ENCODE measurements at regions not wholly inside any gene's neighbourhood (a gene's known extent, or its start where the extent isn't known, plus 50 kb on each side); places are given as distances from the start of the nearest gene placed in this dataset.
A peak's percentile ranks its signal among the peaks of the same experiment; 100 is the strongest.
"Not testable (repeated sequence)": the region's sequence is repeated elsewhere in the genome, so short reads cannot be mapped to it uniquely, and the experiment has no call there.

DNA sequence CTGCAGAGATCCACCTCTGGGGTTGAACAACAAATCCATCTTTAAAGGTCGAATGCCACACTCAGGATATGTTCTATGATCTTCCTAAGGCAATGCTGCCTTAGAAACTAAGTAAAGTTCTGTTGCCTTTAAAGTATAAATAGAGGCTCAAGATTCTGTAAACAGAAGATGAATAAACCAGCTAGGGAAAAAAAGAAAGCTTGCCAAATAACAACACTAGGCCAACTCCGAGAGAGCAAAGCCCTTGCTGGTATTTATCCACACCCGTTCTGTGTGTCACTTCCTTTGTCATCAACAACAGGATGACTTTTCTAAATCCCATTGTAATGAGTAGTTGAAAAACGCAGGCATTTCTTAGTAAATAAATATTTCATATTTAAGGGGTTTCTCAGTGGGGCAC is 330.0 kb upstream of the GLI3 start:
- no peak for DNase-seq (ENCODE audit: low spot score)

GRCh38 chr7:42561797-42562196 is 324.8 kb upstream of the GLI3 start:
- no peak for DNase-seq (ENCODE audit: low spot score)

- DNase-seq (ENCODE audit: low spot score) = no peak
Measured at GRCh38 chr7:42560866-42561265, 323.9 kb upstream of the GLI3 start.

- DNase-seq (ENCODE audit: low spot score) = not testable (repeated sequence)
Measured at GRCh38 chr7:42554932-42555331, 317.9 kb upstream of the GLI3 start.

DNA sequence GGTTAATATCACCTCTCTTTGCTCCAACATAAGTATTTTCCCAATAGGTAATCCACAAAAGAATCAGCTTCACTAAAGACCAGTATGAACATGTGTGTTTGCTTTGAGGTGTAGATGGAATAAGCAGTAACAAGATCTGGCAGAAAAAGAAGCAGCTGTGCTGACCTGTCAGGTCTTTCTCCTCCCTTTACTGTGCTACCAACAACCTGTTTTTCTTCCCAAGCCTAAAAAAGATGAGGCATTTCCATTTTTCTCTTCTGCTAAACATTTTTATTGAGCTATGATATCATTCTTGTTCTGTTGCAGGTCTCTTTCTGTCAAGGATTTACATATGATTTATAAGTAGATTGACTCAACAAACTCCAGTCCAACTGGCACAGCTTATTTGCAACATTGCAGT is 315.2 kb upstream of the GLI3 start:
- no peak for DNase-seq (ENCODE audit: low spot score)

- DNase-seq (ENCODE audit: low spot score) = no peak
Measured at GRCh38 chr7:42550706-42551470, 313.9 kb upstream of the GLI3 start.

DNA sequence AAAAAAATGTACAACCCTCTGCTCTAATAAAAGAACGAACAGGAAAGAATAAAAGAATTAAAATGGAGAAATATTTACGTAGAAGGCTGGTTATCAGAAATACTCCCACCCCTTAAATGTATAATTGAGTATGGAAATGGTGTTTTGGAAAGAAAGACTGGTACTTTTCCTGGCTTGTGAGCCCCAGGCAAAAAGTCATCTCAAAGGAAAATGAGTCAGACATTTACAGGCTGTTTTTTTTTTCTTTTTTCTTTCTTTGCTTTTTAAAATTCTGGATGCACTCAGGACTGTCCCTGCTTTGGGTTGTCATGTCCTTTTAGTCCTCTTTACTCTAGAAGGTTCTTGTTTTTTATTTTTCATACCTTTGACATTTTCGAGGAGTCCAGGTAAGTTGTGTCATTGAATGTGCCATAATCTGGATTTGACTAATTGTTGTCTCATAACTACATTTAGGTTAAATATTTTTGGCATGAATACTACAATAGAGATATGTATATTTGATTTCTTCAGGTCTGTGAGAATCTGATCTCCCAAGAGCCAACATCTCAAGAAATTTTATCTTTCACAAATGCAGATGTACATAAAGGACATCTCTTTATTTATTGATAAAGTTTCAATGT is 313.0 kb upstream of the GLI3 start:
- DNase-seq (ENCODE audit: low spot score) = no peak

GRCh38 chr7:42548816-42549611 is 312.0 kb upstream of the GLI3 start:
- no peak for DNase-seq (ENCODE audit: low spot score)

DNA sequence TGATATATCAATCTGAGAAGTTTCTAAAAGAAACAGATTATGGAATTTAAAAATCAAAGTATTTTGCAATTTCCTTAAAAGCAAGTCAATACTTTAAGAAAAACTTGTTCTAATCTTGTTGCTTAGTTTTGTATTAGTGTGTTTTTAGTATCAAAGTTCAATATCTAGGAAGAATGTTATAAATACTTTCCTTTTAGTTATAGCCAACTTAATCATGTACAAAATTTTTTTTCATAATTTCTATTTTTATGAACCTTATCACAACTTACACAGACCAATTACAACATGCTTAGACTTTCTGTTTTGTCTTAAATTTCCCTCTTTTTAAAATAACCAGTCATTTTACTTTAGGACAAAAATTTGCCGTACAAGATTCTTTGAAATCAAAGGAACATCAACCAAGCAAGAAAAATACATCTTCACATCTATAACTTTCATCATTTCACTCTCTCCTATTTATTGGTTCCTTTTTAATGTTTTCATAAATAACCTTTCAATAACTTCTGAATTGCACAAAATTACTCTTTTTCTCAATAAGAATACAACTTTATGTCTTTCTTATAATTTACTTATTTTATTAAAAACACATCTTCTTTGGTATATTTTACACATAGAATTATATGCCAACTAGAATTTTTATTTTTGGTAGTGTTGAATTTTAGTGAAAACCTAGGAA is 308.2 kb upstream of the GLI3 start:
- DNase-seq (ENCODE audit: low spot score) = no peak

DNA sequence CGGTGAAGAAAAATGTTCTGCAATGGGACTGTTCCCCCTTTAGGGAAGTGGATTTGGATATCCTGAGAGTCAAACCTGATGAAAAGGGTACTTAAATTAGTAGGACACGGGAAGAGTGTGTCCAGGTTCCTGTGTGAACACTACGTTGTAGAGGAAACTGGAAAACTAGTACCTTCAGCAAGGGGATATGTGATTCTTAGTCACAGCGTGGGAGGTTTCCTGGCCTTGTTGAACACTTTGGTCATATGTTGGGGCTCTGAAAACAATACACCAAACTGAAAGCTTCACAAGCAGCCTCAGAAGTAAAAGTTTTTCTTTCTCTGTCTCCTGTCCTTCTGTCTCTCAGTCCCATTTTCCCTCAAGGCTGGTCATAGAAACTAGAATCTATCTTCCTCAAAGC is 306.9 kb upstream of the GLI3 start:
- no peak for DNase-seq (ENCODE audit: low spot score)

GRCh38 chr7:42542446-42542845 is 305.4 kb upstream of the GLI3 start:
- DNase-seq (ENCODE audit: low spot score) = not testable (repeated sequence)

DNA sequence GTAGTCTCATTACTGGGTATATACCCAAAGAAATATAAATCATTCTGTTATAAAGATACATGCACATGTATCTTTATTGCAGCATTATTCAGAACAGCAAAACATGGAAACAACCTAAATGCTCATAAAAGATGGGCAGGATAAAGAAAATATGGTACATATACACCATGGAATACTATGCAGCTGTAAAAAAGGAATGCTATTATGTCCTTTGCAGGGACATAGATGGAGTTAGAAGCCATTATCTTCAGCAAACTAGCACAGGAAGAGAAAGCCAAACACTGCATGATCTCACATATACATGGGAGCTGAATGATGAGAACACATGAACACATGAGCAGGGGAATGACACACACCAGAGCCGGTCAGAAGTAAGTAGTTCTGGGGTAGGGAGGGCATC is 297.4 kb upstream of the GLI3 start:
- no peak for DNase-seq (ENCODE audit: low spot score)

DNA sequence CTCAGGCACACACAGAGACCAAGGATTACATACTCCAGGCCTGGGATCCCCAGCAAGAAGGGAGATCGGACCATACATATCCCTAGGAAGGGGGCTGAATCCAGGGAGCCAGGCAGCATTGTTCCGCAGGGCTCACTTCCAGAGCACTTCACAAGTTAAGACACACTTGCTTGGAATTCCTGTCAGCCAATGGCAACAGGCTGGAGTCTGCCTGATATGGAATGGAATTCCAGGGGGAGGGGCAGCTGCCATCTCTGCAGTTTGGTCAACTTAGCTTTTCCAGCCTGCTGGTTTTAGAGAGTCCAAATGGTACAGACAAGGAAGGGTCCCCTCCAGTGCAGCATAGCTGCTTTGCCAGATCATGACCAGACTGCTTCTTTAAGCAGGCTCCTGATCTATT is 290.0 kb upstream of the GLI3 start:
- peak; percentile 18 for DNase-seq (ENCODE audit: low spot score)

DNA sequence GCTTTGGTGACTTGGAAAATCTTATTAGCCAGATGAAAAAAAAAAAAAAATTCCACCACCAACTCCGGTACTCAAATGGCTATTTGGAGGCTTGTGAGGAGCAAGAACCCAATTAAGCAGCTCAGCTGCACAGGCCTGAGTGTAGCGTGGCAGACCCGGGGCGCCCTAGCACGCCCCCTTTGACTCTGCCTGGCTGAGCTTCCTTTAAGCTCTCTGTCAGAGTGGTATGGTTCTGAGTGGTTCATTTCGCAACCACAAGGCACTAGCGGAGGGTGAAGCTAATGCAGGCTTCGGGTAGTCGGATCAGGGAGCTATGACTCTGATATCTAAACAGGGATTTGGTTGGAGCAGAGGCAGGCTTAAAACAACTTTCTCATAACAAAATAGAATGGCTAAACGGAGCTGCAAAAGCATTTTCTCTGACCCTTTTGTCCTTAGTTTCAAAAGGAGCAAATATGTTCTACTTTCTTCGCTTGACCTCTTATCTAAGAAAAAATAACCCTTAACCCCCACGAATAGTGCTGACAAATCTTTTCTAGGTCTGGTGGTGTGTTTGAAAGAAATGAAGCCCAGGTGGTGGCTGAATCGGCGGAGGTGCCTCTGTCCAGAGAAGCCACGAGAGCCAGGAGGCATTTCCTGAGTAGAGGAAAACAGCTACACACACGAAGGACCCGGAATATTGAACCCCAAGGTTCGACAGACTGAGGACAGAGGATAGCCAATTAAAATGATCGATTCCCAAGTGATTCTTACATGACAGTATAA is 285.4 kb upstream of the GLI3 start:
- DNase-seq (ENCODE audit: low spot score) = no peak

DNA sequence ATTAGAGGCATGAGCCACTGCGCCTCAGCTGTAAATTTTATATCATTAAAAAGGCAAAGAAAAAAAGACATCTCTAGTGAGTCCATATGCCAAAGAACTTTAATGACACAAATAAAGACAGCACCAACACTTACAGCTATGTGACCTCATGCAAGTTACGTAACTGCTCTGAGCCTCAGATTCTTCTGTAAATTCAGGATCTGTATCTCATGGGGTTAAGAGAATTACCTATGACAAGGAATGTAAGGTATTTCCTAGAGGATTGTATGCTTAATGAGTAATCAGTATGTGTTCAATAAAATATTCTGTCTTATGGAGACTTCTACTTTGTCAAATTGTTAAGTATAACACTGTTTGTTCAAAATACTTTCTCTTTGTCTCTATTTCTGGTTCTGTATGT is 274.0 kb upstream of the GLI3 start:
- DNase-seq (ENCODE audit: low spot score) = no peak

- DNase-seq (ENCODE audit: low spot score) = no peak
Measured at GRCh38 chr7:42506097-42506496, 269.1 kb upstream of the GLI3 start.

DNA sequence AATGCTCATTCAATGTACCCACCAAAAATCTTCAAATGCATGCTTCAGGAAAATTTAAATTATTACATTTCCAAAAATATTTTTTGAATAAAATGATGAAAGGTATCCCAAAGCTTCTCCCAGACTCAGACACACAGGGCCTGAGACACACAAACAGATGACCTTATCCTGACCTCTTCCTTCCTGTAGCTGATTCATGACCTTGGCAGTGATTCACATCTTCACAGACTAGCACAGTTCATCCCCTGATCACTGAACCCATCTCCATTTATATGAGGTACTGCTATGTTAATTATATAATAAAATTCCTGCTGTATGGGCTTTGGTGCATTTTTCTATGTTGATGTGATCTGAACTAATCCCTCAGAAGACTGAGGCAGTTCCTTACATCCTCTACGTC is 265.0 kb upstream of the GLI3 start:
- DNase-seq (ENCODE audit: low spot score) = no peak

DNA sequence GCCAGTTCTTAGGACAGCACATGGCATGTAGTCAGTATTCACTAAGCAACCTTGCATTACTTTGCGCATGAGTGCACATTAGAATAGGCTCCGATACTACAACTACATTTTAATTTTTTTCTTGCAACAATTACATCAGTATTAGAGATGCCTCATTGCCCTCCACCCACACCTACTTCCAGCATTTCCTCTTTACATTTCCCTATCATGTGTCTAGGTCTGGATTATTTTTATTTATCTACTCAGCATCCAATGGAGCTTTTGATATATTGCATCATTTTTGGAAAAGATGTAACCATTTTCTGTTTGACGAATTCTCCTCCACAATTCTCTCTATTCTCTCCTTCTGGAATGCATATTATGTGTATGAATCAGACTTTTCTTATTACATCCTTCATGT is 258.2 kb upstream of the GLI3 start:
- DNase-seq (ENCODE audit: low spot score) = no peak

DNA sequence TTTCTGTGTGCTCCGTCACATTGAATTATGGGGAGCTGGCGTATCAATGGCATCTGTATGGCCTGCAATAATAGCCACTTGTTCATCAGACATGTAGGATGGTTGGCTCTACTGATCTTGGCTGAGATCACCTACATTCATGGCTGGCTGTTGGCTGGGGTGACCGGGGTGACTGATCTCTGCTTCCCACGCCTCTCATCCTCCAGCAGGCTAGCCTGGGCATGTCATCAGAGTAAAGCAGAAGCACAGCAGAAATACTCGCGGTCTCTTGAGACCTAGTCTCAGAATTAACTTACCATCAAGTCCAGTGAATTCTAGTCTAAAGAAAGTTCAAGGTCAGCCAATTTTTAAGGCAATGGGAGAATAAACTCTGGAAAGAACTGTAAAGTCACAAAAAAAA is 257.7 kb upstream of the GLI3 start:
- DNase-seq (ENCODE audit: low spot score) = no peak

- DNase-seq (ENCODE audit: low spot score) = no peak
Measured at GRCh38 chr7:42494199-42494710, 257.2 kb upstream of the GLI3 start.

DNA sequence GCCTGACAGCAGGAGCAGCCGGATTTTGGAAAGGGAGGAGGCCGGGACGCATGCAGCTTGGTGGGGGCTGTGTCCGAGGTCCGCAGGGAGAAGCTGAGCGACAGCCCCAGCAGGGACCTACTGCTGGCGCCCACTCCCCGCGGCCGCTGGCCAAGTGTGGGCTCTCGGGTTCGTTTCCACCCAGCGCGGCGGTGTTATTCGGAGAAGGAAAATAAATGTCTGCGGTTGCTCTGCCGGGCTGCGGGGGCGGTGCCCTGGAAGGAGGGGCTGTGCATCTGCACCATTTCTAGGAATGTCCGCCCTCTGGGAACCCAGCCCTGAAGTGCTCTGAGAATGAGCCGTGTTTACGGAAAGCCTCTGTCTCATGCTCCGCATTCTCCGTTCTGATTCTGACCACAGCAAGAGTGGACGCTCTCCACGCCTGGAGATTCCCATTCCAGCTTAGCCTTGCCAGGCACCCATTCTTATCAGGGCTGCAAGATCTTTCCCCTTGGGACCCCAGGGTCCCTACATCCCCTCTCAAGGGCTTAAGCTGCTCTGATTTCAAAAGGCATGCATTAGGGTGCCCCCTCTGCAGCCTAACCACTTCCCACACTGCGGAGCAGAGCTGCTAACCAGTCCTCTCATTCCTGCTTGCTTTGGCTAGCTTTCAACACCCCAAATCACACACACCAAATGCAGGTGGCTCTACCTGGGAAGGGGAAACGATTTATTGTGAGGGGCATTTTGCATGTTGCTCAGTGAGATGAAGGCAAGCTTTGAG is 256.6 kb upstream of the GLI3 start:
- peak; percentile 73 for DNase-seq (ENCODE audit: low spot score)

Measured in mucosa of gallbladder (tissue), 1 donor.